Natural killer cell (primary cell): ENCODE measurements at regions not wholly inside any gene's neighbourhood (a gene's known extent, or its start where the extent isn't known, plus 50 kb on each side); places are given as distances from the start of the nearest gene placed in this dataset.

Source experiments
- ATAC-seq, 3 donors: fragments of 150-1000 bp in 2 of 3; fragments of 200-7000 bp in 1 of 3; cut with Tn5 transposase; 1 replicate in 1 of 3; 2 replicates in 2 of 3; pipeline ENCODE4 v1.10.0; 2021; ENCODE audit warnings: mild to moderate bottlenecking in 2 of 3, moderate library complexity in 2 of 3
- DNase-seq, 2 donors: peaks; one replicate each; pipeline versions ENCODE4 v3.0.0 to v3.0.0-alpha.2; 2013 to 2021; ENCODE audit warnings: mixed read lengths in 1 of 2
- H3K27ac ChIP-seq: one replicate; pipeline ENCODE4 v1.5.1; 2013; ENCODE audit warnings: mild to moderate bottlenecking, low read length
- H3K27me3 ChIP-seq: one replicate; pipeline ENCODE4 v1.6.1; 2013; ENCODE audit warnings: low read length; ENCODE audit not compliant: control insufficient read depth, insufficient read depth
- H3K36me3 ChIP-seq: one replicate; pipeline ENCODE4 v1.6.1; 2013; ENCODE audit warnings: low read length; ENCODE audit not compliant: control insufficient read depth, insufficient read depth
- H3K4me1 ChIP-seq: one replicate; pipeline ENCODE4 v1.6.1; 2013; ENCODE audit warnings: low read length; ENCODE audit not compliant: control insufficient read depth, insufficient read depth
- H3K4me3 ChIP-seq: one replicate; pipeline ENCODE4 v1.5.1; 2013; ENCODE audit warnings: low read length
- H3K9me3 ChIP-seq: one replicate; pipeline ENCODE4 v1.6.1; 2013; ENCODE audit warnings: low read length; ENCODE audit not compliant: control insufficient read depth, insufficient read depth
- H3K27ac Mint-ChIP-seq, 2 donors: one replicate each; pipeline ENCODE4 v1.8.0; 2022; ENCODE audit warnings: mild to moderate bottlenecking in 2 of 2, mixed read lengths in 2 of 2, moderate library complexity in 1 of 2
- H3K27me3 Mint-ChIP-seq, 2 donors: one replicate each; pipeline ENCODE4 v1.8.0; 2022; ENCODE audit warnings: low read depth in 2 of 2, mixed read lengths in 2 of 2
- H3K36me3 Mint-ChIP-seq: one replicate; pipeline ENCODE4 v1.8.0; 2022; ENCODE audit warnings: mixed read lengths
- H3K4me1 Mint-ChIP-seq, 2 donors: one replicate each; pipeline ENCODE4 v1.8.0; 2022; ENCODE audit warnings: mixed read lengths in 2 of 2
- H3K4me3 Mint-ChIP-seq: one replicate; pipeline ENCODE4 v1.8.0; 2022; ENCODE audit warnings: mild to moderate bottlenecking, moderate library complexity, mixed read lengths
- H3K9me3 Mint-ChIP-seq, 2 donors: one replicate each; pipeline ENCODE4 v1.8.0; 2022; ENCODE audit warnings: mixed read lengths in 2 of 2
- WGBS: methylation state at CpG from one replicate; pipeline ENCODE4 v1.1.7; 2013; ENCODE audit warnings: missing lambda C conversion rate; ENCODE audit not compliant: insufficient coverage; 5-methylcytosine and 5-hydroxymethylcytosine counted together
- intact Hi-C: fragments of 100-400 bp; cut with micrococcal nuclease; formaldehyde crosslinking; loops from one replicate; pipeline ENCODE4 v1.14.2; 2022
- TF ChIP-seq, protein P1 (sequence below): fragments of 200-600 bp; IDR thresholded peaks from one replicate; pipeline ENCODE4 v1.8.0; 2022; ENCODE audit warnings: antibody characterized with exemption

DNA sequence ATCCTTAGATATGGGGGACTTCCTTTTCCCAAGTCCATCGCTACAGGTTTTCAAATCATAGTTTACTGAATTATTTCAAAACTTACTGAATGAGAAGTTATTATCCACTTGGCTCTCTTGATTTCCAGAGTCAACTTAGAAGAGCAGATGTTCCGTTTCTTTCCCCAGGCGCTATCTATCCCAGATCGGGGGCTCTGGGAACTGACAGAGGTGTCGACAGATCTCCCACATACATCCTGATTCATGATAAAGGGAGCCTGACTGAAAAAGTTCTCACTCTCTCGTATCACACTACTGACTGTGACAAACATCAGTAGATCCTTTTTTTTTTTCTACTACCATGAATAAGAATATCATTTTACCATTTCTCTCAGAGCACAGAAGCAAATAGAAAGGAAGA is 654.8 kb downstream of the RNF144B start:
- Mint-ChIP-seq H3K27me3 (no peaks in the 10 kb centered on the region), H3K4me3 (no peak overlapping the region), H3K9me3 (peaks cover 0 to 4% of the 10 kb centered on the region in 2 donors), H3K4me1 (no peaks in the 10 kb centered on the region), H3K36me3 (no peaks in the 10 kb centered on the region), H3K27ac (no peak overlapping the region)
- intact Hi-C loops, result no loop called here
- DNase-seq (no peak), ATAC-seq (no peak)
- Histone ChIP-seq H3K27ac (no peak overlapping the region), H3K27me3 (no peaks in the 10 kb centered on the region), H3K36me3 (no peaks in the 10 kb centered on the region), H3K9me3 (no peaks in the 10 kb centered on the region), H3K4me1 (no peaks in the 10 kb centered on the region), H3K4me3 (no peak overlapping the region)
- TF ChIP-seq, protein P1, sequence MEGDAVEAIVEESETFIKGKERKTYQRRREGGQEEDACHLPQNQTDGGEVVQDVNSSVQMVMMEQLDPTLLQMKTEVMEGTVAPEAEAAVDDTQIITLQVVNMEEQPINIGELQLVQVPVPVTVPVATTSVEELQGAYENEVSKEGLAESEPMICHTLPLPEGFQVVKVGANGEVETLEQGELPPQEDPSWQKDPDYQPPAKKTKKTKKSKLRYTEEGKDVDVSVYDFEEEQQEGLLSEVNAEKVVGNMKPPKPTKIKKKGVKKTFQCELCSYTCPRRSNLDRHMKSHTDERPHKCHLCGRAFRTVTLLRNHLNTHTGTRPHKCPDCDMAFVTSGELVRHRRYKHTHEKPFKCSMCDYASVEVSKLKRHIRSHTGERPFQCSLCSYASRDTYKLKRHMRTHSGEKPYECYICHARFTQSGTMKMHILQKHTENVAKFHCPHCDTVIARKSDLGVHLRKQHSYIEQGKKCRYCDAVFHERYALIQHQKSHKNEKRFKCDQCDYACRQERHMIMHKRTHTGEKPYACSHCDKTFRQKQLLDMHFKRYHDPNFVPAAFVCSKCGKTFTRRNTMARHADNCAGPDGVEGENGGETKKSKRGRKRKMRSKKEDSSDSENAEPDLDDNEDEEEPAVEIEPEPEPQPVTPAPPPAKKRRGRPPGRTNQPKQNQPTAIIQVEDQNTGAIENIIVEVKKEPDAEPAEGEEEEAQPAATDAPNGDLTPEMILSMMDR, result no peak
- 76% methylated on average over 6 of the region's 6 CpGs for WGBS

DNA sequence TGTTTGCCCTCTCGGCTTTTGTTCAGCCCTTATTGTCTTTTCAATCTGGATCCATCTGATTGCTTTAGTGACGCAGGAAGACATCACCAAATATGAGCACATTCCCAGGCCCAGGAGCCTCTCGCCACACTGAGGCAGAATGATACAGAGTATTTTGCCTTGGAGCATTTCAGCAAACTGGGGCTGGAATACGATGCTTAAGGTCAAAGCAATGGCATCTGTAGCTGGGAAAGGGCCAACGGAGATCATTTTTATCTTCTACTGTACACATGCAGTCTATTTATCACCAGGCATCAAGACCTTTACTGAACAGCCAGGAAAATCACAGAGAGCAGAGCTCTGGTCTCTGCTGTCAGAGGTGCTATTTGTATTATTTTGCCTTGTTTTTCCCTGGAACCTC is 655.3 kb downstream of the RNF144B start:
- TF ChIP-seq, protein P1, result no peak
- ATAC-seq, result no peak
- Histone ChIP-seq H3K4me1 (no peaks in the 10 kb centered on the region), H3K4me3 (no peak overlapping the region), H3K27ac (no peak overlapping the region), H3K27me3 (no peaks in the 10 kb centered on the region), H3K9me3 (no peaks in the 10 kb centered on the region), H3K36me3 (no peaks in the 10 kb centered on the region)
- Mint-ChIP-seq H3K9me3 (peaks cover 2 to 4% of the 10 kb centered on the region in 2 donors), H3K27me3 (no peaks in the 10 kb centered on the region), H3K27ac (no peak overlapping the region), H3K36me3 (no peaks in the 10 kb centered on the region), H3K4me3 (no peak overlapping the region), H3K4me1 (no peaks in the 10 kb centered on the region)
- WGBS, result 90% methylated on average over 5 of the region's 5 CpGs
- intact Hi-C loops, result no loop called here
- no peak for DNase-seq

DNA sequence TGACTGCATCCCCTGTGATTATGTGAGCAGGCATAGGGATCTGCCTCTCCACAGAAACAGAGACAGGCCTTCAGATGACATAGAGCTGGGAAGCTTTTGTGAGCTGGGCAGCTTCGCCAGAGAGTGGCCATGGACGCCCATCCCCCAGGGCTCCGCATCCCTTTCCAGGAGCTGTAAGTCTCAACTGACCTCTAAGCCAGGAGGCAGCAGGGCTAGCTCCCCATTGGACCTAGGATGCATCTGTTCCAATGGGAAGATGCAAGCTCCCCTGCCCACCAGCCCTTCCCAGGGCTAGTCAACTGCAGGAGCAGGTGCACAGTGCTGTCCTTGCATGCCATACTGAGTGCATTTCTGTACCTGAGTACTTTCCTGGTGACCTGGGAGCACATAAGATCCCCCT is 663.6 kb downstream of the RNF144B start:
- H3K27me3 ChIP-seq, result no peaks in the 10 kb centered on the region
- no peak for ATAC-seq

DNA sequence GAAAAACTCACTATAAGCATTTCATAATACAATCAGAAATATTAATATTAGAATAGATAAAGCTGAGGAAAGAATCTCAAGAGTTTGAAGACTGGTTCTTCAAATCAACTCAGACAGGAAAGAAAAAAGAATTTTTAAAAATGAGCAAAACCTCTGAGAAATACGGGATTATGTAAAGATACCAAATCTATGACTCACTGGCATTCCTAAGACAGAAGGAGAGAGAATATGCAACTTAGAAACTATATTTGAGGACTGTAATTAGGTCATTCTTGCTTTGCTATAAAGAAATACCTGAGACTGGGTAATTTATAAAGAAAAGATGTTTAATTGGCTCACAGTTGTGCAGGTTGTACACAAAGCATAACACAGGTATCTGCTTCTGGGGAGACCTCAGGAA is 665.1 kb downstream of the RNF144B start:
- no peak overlapping the region for H3K4me3 Mint-ChIP-seq
- no peak for ATAC-seq
- no peaks in the 10 kb centered on the region for H3K36me3 ChIP-seq
- no peaks in the 10 kb centered on the region for H3K4me1 Mint-ChIP-seq
- no peak for DNase-seq
- intact Hi-C loops, result no loop called here
- 78% methylated on average over 1 of the region's 1 CpG for WGBS
- no peaks in the 10 kb centered on the region for H3K4me1 ChIP-seq
- peaks cover 16 to 30% of the 10 kb centered on the region in 2 donors for H3K9me3 Mint-ChIP-seq
- H3K4me3 ChIP-seq, result no peak overlapping the region
- H3K36me3 Mint-ChIP-seq, result peaks cover 7% of the 10 kb centered on the region
- H3K27ac ChIP-seq, result no peak overlapping the region
- H3K27me3 ChIP-seq, result no peaks in the 10 kb centered on the region
- H3K27me3 Mint-ChIP-seq, result no peaks in the 10 kb centered on the region
- TF ChIP-seq, protein P1, result no peak
- H3K27ac Mint-ChIP-seq, result no peak overlapping the region
- H3K9me3 ChIP-seq, result peaks cover 7% of the 10 kb centered on the region

More for the DNA sequence above, 663.6 kb downstream of the RNF144B start:
- no peak overlapping the region for H3K27ac Mint-ChIP-seq
- WGBS, result 98% methylated on average over 3 of the region's 3 CpGs
- no peak overlapping the region for H3K4me3 Mint-ChIP-seq
- H3K4me1 Mint-ChIP-seq, result no peaks in the 10 kb centered on the region
- H3K4me1 ChIP-seq, result no peaks in the 10 kb centered on the region
- H3K36me3 ChIP-seq, result no peaks in the 10 kb centered on the region
- peaks cover 7% of the 10 kb centered on the region for H3K36me3 Mint-ChIP-seq
- H3K9me3 Mint-ChIP-seq, result peaks cover 15 to 29% of the 10 kb centered on the region in 2 donors
- intact Hi-C loops, result no loop called here
- no peak for DNase-seq
- no peaks in the 10 kb centered on the region for H3K27me3 Mint-ChIP-seq
- TF ChIP-seq, protein P1, result no peak
- peaks cover 7% of the 10 kb centered on the region for H3K9me3 ChIP-seq
- H3K4me3 ChIP-seq, result no peak overlapping the region
- H3K27ac ChIP-seq, result no peak overlapping the region
